ENCODE measurements at regions not wholly inside any gene's neighbourhood (a gene's known extent, or its start where the extent isn't known, plus 50 kb on each side); places are given as distances from the start of the nearest gene placed in this dataset.
"Not testable (repeated sequence)": the region's sequence is repeated elsewhere in the genome, so short reads cannot be mapped to it uniquely, and the experiment has no call there.

- Histone ChIP-seq H3K4me1 (ENCODE audit: low read depth) (no peaks in the 10 kb centered on the region), H3K4me3 (no peak overlapping the region), H3K9me3 (no peaks in the 10 kb centered on the region), H3K36me3 (ENCODE audit: low read depth) (no peaks in the 10 kb centered on the region)
- ATAC-seq = peak; percentile 79
- intact Hi-C loops (cut with DNase I, micrococcal nuclease) = loop anchor here in 1 of 2 donors (10.0 kb wide), 1 partner anchor 370 kb away; no protein-coding TSS in a partner anchor
- TF ChIP-seq CTCF (IDR thresholded peaks at IDR 0.05) = no peak
- no peak for DNase-seq
Measured at GRCh38 chr5:143924311-143924978, 112.5 kb downstream of the HMHB1 start.

GRCh38 chr5:143924979-143925325, 113.0 kb downstream of the HMHB1 start:
- H3K4me3 ChIP-seq; H3K4me1 ChIP-seq (ENCODE audit: low read depth); H3K36me3 ChIP-seq (ENCODE audit: low read depth); ATAC-seq; H3K9me3 ChIP-seq; DNase-seq: not testable (repeated sequence)
- intact Hi-C loops (cut with DNase I, micrococcal nuclease) = loop anchor here in 1 of 2 donors (10.0 kb wide), 1 partner anchor 370 kb away; no protein-coding TSS in a partner anchor

GRCh38 chr5:143929486-143929885, 117.5 kb downstream of the HMHB1 start:
- Histone ChIP-seq H3K4me3 (no peak overlapping the region), H3K36me3 (ENCODE audit: low read depth) (no peaks in the 10 kb centered on the region), H3K4me1 (ENCODE audit: low read depth) (no peaks in the 10 kb centered on the region), H3K9me3 (no peaks in the 10 kb centered on the region)
- ATAC-seq = no peak
- TF ChIP-seq CTCF (IDR thresholded peaks at IDR 0.05) = no peak
- intact Hi-C loops (cut with DNase I, micrococcal nuclease) = loop anchor here in 1 of 2 donors (10.0 kb wide), 1 partner anchor 375 kb away; no protein-coding TSS in a partner anchor
- DNase-seq = no peak

GRCh38 chr5:143930561-143930960, 118.6 kb downstream of the HMHB1 start:
- no peak for DNase-seq
- H3K4me1 ChIP-seq (ENCODE audit: low read depth) = no peaks in the 10 kb centered on the region
- intact Hi-C loops (cut with DNase I, micrococcal nuclease) = no loop called here
- no peak for ATAC-seq
- no peaks in the 10 kb centered on the region for H3K36me3 ChIP-seq (ENCODE audit: low read depth)
- no peak overlapping the region for H3K4me3 ChIP-seq
- H3K9me3 ChIP-seq = peaks cover 10% of the 10 kb centered on the region
- no peak for TF ChIP-seq CTCF (IDR thresholded peaks at IDR 0.05)

- no peak for DNase-seq
- no peak for TF ChIP-seq CTCF (IDR thresholded peaks at IDR 0.05)
- no peak overlapping the region for H3K4me3 ChIP-seq
- no peak for ATAC-seq
- intact Hi-C loops (cut with DNase I, micrococcal nuclease) = no loop called here
- no peaks in the 10 kb centered on the region for H3K36me3 ChIP-seq (ENCODE audit: low read depth)
- no peaks in the 10 kb centered on the region for H3K4me1 ChIP-seq (ENCODE audit: low read depth)
- H3K9me3 ChIP-seq = peaks cover 12% of the 10 kb centered on the region
Measured at GRCh38 chr5:143931476-143931875, 119.5 kb downstream of the HMHB1 start.

GRCh38 chr5:143931986-143932385, 120.0 kb downstream of the HMHB1 start:
- H3K36me3 ChIP-seq (ENCODE audit: low read depth) = no peaks in the 10 kb centered on the region
- intact Hi-C loops (cut with DNase I, micrococcal nuclease) = no loop called here
- H3K9me3 ChIP-seq = peaks cover 12% of the 10 kb centered on the region
- TF ChIP-seq CTCF (IDR thresholded peaks at IDR 0.05) = no peak
- ATAC-seq (no peak), DNase-seq (no peak)
- no peaks in the 10 kb centered on the region for H3K4me1 ChIP-seq (ENCODE audit: low read depth)
- no peak overlapping the region for H3K4me3 ChIP-seq

Data from mucosa of descending colon (tissue), 3 donors.